LHCN-M2 (cell line): ENCODE measurements at regions not wholly inside any gene's neighbourhood (a gene's known extent, or its start where the extent isn't known, plus 50 kb on each side); places are given as distances from the start of the nearest gene placed in this dataset.
A peak's percentile ranks its signal among the peaks of the same experiment; 100 is the strongest.
"Not testable (repeated sequence)": the region's sequence is repeated elsewhere in the genome, so short reads cannot be mapped to it uniquely, and the experiment has no call there.

Source experiments
- DNase-seq: peaks from one replicate; pipeline ENCODE4 v3.0.0-alpha.2; 2012; ENCODE audit warnings: low read depth

DNA sequence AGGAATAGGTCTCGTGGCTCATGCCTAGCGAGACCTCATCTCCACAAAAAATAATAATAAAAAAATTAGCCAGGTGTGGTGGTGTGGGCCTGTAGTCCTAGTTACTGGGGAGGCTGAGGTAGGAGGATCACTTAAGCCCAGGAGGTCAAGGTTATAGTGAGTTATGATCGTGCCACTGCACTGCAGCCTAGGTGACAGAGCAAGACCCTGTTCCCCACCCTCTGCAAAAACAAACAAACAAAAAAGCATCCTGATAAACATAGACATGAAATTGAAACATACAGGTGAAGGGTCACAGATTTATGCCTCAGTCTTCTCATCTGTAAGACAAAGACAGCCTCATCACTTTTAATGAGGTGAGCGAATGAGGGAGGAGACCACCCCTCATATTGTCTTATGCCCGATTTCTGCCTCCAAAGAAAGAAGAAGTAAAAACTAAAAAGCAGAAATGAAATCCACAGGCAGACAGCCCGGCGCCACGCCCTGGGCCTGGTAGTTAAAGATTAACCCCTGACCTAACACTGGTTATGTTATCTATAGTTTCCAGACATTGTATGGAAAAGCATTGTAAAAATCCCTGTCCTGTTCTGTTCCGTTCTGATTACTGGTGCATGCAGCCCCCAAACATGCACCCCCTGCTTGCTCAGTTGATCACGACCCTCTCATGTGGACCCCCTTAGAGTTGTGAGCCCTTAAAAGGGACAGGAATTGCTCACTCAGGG is 138.5 kb downstream of the OR2B2 start:
- DNase-seq, result not testable (repeated sequence)

GRCh38 chr6:27772261-27773001 is 139.8 kb downstream of the OR2B2 start:
- DNase-seq, result peak; percentile 70

- no peak for DNase-seq
These were observed 141.0 kb downstream of the OR2B2 start for GRCh38 chr6:27771235-27771634.

DNA sequence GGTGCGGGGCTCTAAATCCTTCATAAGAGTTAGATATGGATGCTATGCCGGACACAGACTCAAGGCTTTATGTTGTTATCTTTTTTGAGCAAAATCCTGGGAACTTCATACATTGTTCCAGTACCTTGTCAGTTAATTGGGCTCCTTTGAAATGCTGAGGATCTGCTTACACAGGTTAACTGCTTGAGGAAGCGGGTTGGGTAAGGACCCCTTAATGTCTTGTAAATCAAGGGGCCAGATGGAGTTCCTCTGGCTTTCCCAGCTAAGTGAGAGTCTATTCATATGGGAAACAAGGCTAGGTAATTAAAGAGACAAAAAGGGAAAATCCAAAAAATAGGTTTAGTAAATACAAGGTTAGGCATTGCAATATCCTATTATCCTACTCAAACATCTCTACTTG is 141.5 kb downstream of the OR2B2 start:
- no peak for DNase-seq

GRCh38 chr6:27768556-27768955 is 143.6 kb downstream of the OR2B2 start:
- DNase-seq, result no peak

DNA sequence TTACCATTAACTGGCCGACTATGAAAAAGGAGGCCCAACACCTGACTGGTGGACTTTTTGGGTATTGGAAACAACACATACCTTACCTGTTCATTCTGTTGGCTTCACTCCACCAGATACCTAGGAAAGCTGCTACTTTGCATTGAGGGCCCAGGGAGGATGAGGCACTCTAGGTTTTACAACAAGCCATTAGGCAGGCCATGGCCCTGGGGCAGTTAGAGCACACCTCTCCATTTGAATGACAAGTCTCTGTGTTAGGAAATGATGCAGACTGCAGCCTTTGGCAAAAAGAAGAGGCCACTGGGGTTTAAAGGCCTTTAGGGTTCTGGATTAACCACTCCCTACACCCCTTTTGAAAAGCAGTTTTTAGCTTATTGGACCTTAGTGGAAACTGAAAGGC is 144.3 kb downstream of the OR2B2 start:
- DNase-seq, result no peak

DNA sequence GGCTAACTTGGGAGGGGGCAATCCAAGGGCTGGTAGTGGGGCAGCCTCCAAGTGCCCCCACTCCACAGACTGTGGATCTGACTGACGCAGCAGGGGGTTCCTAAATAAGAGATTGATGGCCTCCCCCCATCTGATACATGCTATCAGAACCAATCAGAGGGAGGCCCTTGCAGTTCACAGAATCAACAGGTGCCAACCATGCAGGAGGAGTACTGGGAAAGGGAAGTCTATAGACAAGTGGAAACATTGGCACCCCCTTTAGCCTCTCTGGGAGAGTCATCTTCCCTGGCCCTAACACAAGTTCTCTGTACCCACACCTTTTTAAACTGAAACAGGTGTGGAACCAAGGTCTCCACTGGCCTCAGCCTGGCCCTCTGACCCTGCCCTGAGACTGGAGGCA is 145.8 kb downstream of the OR2B2 start:
- DNase-seq, result no peak

GRCh38 chr6:27765028-27765590 is 147.1 kb downstream of the OR2B2 start:
- no peak for DNase-seq

DNA sequence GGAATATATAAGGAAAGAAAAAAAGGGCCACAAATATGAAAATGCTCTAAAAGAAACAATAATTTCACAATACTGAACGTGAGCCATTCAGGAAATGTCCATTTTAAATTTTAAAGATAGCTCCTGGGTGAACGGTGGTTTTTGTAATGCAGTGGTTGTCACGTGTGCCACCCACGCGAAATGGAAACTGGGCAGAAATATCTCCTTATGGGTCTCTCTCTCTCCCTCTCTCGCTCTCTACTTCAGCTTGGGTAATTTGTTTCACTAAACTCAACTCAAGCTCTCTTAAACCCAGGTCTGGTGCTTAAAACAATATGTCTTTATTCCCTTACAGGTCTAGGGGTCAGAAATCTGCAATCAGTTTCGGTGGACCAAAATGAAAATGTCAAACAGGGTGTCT is 150.8 kb downstream of the OR2B2 start:
- no peak for DNase-seq

DNA sequence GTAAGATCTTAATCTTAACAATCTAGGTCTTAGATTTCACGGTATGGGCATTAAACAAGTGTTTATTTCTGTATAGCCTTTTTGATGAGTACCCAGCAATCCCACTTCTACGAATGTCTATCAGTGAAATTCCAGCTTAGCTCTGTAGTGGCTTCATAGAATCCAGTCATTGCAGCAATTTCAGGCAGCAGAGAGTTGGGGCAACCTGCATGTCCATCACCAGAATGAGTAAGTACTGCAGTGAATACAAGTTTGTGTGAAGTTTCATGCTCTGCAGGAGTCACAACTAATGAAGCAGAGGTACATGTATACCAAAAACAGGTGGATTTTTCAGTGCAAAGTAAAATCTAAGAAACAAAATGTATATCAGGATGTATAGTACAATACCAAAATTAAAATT is 151.7 kb downstream of the OR2B2 start:
- no peak for DNase-seq

- DNase-seq, result no peak
These were observed 152.3 kb downstream of the OR2B2 start for GRCh38 chr6:27759930-27760329.

DNA sequence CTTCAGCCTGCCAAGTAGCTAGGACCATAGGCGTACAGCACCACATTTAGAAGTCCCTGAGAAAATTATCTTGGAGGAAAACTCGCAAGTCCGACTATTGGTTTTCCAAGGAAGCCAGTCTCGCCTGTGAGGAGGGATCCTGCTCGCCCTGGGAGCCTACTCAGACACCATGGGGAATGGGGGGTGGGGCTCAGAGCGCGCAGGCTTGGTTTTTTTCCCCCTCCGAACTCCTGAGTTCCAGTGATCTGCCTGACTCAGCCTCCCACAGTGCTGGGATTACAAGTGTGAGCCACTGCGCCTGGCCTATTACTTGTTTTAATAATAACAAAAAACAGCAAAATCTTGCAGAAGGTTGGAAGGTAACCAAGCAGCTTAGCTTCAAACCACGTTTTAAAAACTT is 153.7 kb downstream of the OR2B2 start:
- no peak for DNase-seq

GRCh38 chr6:27757307-27757706 is 154.9 kb downstream of the OR2B2 start:
- DNase-seq, result no peak

GRCh38 chr6:27755768-27756167 is 156.4 kb downstream of the OR2B2 start:
- DNase-seq, result no peak

DNA sequence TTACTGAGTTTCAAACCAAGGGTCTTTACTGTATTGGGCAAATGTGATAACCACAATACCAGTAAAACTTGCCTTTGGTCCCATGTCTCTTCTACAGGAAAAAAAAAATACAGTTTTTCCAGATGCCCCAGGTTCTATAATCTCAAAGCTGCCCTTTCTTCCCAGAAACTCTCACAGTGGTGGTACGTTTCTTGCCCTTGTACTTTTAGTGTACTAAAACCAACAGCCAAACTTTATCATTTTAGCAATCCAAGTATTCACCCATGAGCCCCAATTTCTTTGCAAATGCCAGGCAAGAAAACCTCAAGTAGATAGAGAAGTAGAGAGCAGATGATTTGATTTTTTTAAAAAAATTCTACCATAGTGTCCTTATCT is 157.8 kb downstream of the OR2B2 start:
- DNase-seq, result no peak

- peak; percentile 88 for DNase-seq
These were observed 158.4 kb downstream of the OR2B2 start for GRCh38 chr6:27753668-27754407.

DNA sequence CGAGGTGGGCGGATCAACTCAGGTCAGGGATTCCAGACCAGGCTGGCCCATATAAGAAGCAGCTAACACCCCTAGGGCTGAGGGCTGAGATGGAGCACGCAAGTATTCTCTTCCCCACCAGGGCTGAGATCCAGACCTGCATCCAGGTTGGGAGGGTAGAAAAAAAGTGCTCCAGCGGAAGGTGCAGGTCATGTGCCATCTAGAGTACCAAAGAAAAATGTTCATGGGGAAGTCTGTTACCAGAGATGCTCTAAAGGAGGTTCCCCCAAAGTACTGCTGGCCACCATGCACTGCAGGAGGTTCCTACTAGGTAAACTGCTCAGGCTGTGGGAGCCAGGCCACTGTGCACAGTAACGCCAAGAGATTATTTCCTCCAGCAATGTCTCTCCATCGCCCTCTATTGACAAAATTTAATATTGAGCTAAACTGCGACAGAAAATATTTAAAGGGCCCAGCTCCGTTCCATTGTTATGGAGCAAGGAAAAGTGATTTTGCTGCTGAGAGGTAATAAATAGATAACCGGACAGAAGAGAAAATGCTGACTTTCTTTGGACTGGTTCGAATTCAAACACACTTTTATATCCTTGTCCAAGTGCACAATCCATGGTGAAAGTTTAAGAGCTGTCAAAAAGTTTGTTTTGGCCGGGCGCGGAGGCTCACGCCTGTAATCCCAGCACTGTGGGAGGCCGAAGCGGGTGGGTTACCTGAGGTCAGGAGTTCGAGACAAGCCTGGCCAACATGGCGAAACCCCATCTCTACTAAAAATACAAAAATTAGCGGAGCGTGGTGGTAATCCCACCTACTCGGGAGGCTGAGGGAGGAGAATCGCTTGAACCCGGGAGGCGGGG is 159.9 kb downstream of the OR2B2 start:
- peak; percentile 80 for DNase-seq

- no peak for DNase-seq
These were observed 163.5 kb downstream of the OR2B2 start for GRCh38 chr6:27748661-27749060.

- no peak for DNase-seq
These were observed 164.6 kb downstream of the OR2B2 start for GRCh38 chr6:27747637-27748036.

- not testable (repeated sequence) for DNase-seq
These were observed 165.3 kb downstream of the OR2B2 start for GRCh38 chr6:27746860-27747259.

DNA sequence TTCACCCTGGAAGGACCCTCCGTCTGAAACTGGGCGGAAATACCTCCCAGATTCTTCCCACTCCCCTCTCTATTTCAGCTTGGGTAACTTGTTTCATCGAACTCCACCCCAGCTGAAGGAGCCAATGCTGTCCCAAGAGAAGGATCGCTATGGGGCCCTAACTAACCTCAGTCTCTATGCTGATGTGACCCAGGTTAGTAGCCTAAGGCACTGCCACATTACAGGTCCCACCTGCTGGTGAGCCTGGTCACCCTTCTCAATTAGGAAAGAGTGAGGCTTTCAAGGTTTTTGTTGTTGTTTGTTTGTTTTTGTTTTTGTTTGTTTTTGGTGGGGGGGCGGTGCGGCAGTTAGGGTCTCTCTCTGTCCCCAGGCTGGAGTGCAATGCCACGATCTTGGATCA is 168.4 kb downstream of the OR2B2 start:
- no peak for DNase-seq
